ENCODE measurements at regions not wholly inside any gene's neighbourhood (a gene's known extent, or its start where the extent isn't known, plus 50 kb on each side); places are given as distances from the start of the nearest gene placed in this dataset.

DNA sequence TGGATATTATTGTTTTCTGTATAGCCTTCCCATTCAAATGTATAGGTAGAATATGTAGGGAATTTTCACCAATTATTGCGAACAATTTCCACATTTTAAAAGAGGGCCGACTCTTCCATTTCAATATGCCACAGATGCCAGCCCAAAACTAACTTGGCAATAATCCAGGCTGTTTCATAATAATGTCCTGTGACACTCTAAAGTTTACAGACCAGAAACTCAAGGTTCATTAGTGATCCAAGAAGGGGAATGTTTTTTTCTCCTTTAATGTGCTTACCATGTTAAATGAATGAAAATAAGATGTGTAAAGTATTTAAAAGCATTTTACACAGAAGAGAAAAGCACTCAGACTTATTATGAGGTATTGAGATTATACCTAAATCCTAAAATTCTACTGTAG lies 63.0 kb upstream of the FAM3C start:
- TF ChIP-seq, protein P1, sequence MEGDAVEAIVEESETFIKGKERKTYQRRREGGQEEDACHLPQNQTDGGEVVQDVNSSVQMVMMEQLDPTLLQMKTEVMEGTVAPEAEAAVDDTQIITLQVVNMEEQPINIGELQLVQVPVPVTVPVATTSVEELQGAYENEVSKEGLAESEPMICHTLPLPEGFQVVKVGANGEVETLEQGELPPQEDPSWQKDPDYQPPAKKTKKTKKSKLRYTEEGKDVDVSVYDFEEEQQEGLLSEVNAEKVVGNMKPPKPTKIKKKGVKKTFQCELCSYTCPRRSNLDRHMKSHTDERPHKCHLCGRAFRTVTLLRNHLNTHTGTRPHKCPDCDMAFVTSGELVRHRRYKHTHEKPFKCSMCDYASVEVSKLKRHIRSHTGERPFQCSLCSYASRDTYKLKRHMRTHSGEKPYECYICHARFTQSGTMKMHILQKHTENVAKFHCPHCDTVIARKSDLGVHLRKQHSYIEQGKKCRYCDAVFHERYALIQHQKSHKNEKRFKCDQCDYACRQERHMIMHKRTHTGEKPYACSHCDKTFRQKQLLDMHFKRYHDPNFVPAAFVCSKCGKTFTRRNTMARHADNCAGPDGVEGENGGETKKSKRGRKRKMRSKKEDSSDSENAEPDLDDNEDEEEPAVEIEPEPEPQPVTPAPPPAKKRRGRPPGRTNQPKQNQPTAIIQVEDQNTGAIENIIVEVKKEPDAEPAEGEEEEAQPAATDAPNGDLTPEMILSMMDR (IDR thresholded peaks at IDR 0.05): no peak
- no peak for TF ChIP-seq POLR2A (IDR thresholded peaks at IDR 0.05)
- H3K4me3 ChIP-seq: no peak overlapping the region
- DNase-seq: no peak
- intact Hi-C loops (cut with DNase I): no loop called here
- no peaks in the 10 kb centered on the region for H3K27me3 ChIP-seq
- 79 to 80% (median 79%) methylated on average over 2 of the region's 2 CpGs for WGBS, 4 donors
- H3K27ac ChIP-seq: no peak overlapping the region
- no peaks in the 10 kb centered on the region for H3K36me3 ChIP-seq (replicated peaks in 1 of 2)
- no peaks in the 10 kb centered on the region for H3K4me1 ChIP-seq (replicated peaks in 1 of 2)
- H3K9me3 ChIP-seq (replicated peaks in 1 of 3): no peaks in the 10 kb centered on the region

- no peaks in the 10 kb centered on the region for H3K36me3 ChIP-seq (replicated peaks in 1 of 2)
- H3K27me3 ChIP-seq: no peaks in the 10 kb centered on the region
- intact Hi-C loops (cut with DNase I): no loop called here
- no peak for DNase-seq
- no peaks in the 10 kb centered on the region for H3K4me1 ChIP-seq (replicated peaks in 1 of 2)
- TF ChIP-seq POLR2A (IDR thresholded peaks at IDR 0.05): no peak
- TF ChIP-seq, protein P1 (IDR thresholded peaks at IDR 0.05): no peak
- WGBS, 4 donors: 81 to 93% (median 88%) methylated on average over 3 of the region's 3 CpGs
- H3K27ac ChIP-seq: no peak overlapping the region
- no peaks in the 10 kb centered on the region for H3K9me3 ChIP-seq (replicated peaks in 1 of 3)
- no peak overlapping the region for H3K4me3 ChIP-seq
These were observed 60.8 kb upstream of the FAM3C start for GRCh38 chr7:121456785-121457359.

DNA sequence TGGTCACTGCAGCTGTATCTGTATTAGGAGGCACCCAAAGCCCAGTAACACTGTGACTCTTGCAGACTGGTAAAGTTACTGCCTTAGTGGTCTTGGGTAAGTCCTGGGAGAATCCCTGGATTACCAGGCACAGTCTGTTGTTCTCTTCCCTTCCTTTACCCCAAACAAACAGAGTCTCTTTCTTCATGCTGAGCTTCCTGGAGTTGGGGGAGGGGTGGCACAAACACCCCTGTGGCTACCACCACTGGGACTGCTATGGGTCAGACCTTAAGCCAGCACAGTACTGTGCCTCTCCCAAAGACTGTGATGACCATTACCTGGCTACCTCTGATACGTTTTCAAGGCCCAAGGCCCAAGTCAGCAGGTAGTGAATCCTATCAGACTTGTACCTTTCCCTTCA lies 59.9 kb upstream of the FAM3C start:
- H3K4me1 ChIP-seq (replicated peaks in 1 of 2): no peaks in the 10 kb centered on the region
- H3K36me3 ChIP-seq (replicated peaks in 1 of 2): no peaks in the 10 kb centered on the region
- no peak overlapping the region for H3K27ac ChIP-seq
- 44 to 84% (median 76%) methylated on average over 1 of the region's 1 CpG for WGBS, 4 donors
- DNase-seq: no peak
- TF ChIP-seq, protein P1 (IDR thresholded peaks at IDR 0.05): no peak
- no peak for TF ChIP-seq POLR2A (IDR thresholded peaks at IDR 0.05)
- intact Hi-C loops (cut with DNase I): no loop called here
- H3K4me3 ChIP-seq: no peak overlapping the region
- H3K27me3 ChIP-seq: no peaks in the 10 kb centered on the region
- H3K9me3 ChIP-seq (replicated peaks in 1 of 3): no peaks in the 10 kb centered on the region

- H3K9me3 ChIP-seq (replicated peaks in 1 of 3): no peaks in the 10 kb centered on the region
- intact Hi-C loops (cut with DNase I): no loop called here
- H3K4me1 ChIP-seq (replicated peaks in 1 of 2): peaks cover 0 to 1% of the 10 kb centered on the region in 2 donors
- no peaks in the 10 kb centered on the region for H3K27me3 ChIP-seq
- no peak overlapping the region for H3K4me3 ChIP-seq
- DNase-seq: no peak
- no peak overlapping the region for H3K27ac ChIP-seq
- TF ChIP-seq, protein P1 (IDR thresholded peaks at IDR 0.05): no peak
- no peak for TF ChIP-seq POLR2A (IDR thresholded peaks at IDR 0.05)
- H3K36me3 ChIP-seq (replicated peaks in 1 of 2): no peaks in the 10 kb centered on the region
These were observed 56.3 kb upstream of the FAM3C start for GRCh38 chr7:121452389-121452788.
